Fibroblast of pulmonary artery (primary cell): ENCODE measurements at regions not wholly inside any gene's neighbourhood (a gene's known extent, or its start where the extent isn't known, plus 50 kb on each side); places are given as distances from the start of the nearest gene placed in this dataset.

Experiments
- DNase-seq: peaks from one replicate; pipeline ENCODE4 v3.0.0-alpha.2; 2010; ENCODE audit warnings: low read depth
- H3K4me3 ChIP-seq: replicated peaks from 2 replicates; pipeline ENCODE4 v1.5.1; 2011; ENCODE audit warnings: low read depth, mild to moderate bottlenecking, control low read depth, low read length, moderate library complexity
- CTCF ChIP-seq: IDR thresholded peaks from 2 replicates; pipeline ENCODE4 v1.5.1; 2011; ENCODE audit warnings: mild to moderate bottlenecking, control low read depth, low read length, inconsistent platforms; ENCODE audit errors: missing control alignments

DNA sequence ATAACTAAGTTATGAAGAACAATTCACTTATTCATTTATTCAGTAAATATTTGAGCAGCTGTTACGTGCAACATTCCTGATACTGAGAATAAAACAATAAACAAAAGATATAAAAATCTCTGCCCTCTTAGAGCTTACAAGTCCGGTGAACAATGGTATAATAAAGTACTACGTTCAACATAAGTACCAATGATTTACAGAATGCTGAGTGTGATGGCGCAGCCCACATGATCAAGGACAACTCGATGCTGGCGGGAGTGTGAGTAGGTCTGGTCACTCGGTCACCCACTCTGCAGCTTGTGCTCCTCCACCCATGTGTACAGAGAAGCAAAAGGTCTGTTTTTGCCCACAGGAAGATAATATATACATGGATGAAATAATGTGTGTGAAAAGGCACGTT lies 254.3 kb downstream of the BCL11A start:
- DNase-seq, result no peak
- H3K4me3 ChIP-seq, result no peak overlapping the region
- TF ChIP-seq CTCF, result no peak

DNA sequence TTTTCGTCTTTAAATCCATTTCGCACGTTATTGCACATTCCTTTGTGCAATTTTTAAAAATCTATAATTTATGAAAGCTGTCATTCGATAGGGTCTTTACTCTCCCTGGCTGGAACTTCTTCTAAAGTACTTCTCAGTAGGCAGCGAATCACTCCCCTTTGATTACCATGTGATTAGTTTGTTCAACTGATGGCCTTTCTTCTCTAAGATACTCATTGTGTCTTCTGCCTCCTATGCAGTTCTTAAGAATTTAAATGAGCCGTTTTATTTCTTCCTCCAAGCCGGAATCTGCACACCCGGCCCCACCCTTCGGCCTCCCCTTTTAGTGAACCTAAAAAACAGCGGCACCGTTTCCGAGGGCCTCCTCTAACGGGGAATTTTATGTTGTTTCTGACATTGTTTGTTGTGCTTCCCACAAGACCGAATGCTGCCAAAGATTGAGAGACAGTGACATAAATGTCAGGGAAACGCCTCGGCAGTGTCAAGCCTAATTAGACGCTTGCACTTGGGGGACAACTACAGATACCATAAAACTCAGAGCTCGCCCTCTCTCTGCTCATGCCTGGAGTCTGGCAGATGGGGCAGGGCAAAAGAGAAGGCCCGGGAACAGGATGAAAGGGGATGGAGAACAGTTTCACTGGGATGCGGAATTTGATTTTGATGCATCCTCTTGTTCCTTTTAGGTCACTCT lies 255.3 kb downstream of the BCL11A start:
- DNase-seq, result no peak
- TF ChIP-seq CTCF, result no peak
- no peak overlapping the region for H3K4me3 ChIP-seq

DNA sequence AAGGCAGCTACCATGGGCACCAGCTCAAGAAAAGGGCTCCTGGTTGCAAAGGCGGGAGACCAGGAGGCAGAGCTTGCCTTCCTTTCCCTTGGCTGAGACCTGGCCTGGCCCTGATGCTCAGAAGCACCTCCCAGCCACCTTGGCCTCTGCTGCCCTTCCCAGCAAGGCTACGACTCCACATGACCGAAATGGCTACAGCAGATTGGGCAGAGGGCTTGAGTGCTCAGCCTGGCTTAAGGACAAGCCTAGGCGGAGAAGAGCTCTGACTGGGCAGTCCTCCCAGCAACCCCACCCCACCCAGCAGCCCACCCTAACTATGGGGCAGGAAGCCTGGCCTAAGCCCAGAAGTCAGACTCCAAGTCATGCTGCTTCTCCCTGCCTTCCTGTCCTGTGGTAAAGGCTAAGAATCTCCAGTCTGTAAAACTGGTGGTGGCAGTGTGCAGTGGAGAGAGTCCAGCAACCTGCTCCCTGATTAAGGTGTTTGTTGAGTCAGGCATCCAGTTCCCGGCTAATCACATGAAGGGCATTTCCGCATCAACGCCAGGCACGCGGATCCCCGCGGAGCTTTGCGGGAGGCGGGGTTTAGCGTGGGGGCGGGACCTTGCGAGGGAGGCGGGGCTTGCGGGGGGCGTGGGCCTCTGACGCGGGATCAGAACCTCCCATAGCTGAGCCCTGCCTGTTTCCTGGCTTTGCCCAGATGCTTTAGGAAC lies 256.0 kb downstream of the BCL11A start:
- no peak for DNase-seq
- no peak overlapping the region for H3K4me3 ChIP-seq
- TF ChIP-seq CTCF, result no peak

- DNase-seq, result no peak
Observed at GRCh38 chr2:60296219-60296955, 257.1 kb downstream of the BCL11A start.

GRCh38 chr2:60295636-60295962 lies 257.9 kb downstream of the BCL11A start:
- DNase-seq, result no peak
- TF ChIP-seq CTCF, result no peak
- H3K4me3 ChIP-seq, result no peak overlapping the region

More at GRCh38 chr2:60296219-60296955, 257.1 kb downstream of the BCL11A start:
- no peak for TF ChIP-seq CTCF
- no peak overlapping the region for H3K4me3 ChIP-seq

DNA sequence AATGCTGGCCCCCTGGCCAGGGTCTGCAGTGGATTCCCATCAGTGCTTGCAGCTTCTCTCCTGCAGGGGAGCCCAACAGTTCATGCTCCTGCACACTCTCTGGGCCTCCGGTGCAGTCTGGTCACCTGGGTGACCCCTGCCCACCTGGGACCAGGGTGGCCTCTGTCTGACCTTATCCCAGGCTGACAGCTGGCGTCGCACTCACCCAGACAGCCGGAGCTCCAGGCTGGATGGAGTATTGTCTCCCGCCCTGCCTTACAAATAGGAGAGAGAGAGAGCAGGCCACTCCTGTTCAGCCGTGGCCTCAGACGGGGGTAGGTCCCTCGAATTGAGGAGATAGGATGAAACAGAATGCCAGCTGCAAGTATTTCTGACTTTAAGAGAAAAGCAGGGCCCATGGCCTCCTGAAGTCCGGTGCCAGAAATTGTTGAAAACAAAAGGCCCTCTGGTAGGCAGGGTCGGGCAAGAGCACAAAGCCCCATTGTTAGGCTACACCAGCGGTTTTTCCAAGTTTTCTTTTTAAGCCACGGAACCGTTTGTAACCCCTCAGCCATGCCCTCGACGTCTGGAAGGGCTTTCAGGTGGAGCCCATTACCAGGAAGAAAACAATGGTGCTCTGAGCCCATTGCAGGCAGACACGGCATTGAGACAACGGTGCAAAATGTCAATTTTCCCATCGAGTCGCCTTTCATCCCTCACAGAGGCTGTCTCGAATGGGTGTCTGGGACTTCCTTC lies 258.4 kb downstream of the BCL11A start:
- DNase-seq, result no peak
- TF ChIP-seq CTCF, result no peak
- H3K4me3 ChIP-seq, result no peak overlapping the region
